ENCODE measurements at regions not wholly inside any gene's neighbourhood (a gene's known extent, or its start where the extent isn't known, plus 50 kb on each side); places are given as distances from the start of the nearest gene placed in this dataset.
"Not testable (repeated sequence)": the region's sequence is repeated elsewhere in the genome, so short reads cannot be mapped to it uniquely, and the experiment has no call there.

- no peak for ATAC-seq (ENCODE audit: low read depth in 2 of 2)
- Mint-ChIP-seq H3K36me3 (no peaks in the 10 kb centered on the region), H3K4me1 (no peaks in the 10 kb centered on the region), H3K9me3 (peaks cover 0 to 3% (median 0%) of the 10 kb centered on the region in 7 donors), H3K4me3 (no peak overlapping the region), H3K27ac (no peak overlapping the region), H3K27me3 (peaks cover 0 to 7% (median 0%) of the 10 kb centered on the region in 3 donors)
- DNase-seq = no peak
Observed at GRCh38 chr2:106339609-106340008, 128.6 kb downstream of the RGPD3 start.

DNA sequence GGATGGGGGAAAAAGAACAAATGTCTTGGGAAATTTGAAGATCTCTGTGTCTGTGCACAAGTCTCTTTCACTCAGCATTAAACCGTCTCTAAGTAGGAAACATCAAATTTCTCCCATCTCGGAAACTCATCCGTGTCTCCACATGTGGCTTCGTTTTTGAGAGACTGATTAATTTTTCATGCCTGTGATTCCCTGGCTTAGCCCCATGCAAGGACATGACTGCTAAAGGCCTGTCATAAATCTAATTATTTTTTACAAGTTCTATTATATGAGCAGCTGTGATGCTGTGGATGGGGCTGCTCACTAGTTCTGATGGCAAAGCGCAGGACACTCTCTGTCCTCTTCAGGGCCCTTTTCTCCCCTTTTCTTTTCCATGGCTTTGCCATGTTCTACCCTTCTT, 129.1 kb downstream of the RGPD3 start:
- no peaks in the 10 kb centered on the region for H3K4me1 Mint-ChIP-seq
- ATAC-seq (ENCODE audit: low read depth in 2 of 2) (no peak), DNase-seq (no peak)
- H3K27ac Mint-ChIP-seq = no peak overlapping the region
- no peak overlapping the region for H3K4me3 Mint-ChIP-seq
- peaks cover 0 to 3% (median 0%) of the 10 kb centered on the region in 7 donors for H3K9me3 Mint-ChIP-seq
- peaks cover 0 to 7% (median 0%) of the 10 kb centered on the region in 3 donors for H3K27me3 Mint-ChIP-seq
- no peaks in the 10 kb centered on the region for H3K36me3 Mint-ChIP-seq

DNA sequence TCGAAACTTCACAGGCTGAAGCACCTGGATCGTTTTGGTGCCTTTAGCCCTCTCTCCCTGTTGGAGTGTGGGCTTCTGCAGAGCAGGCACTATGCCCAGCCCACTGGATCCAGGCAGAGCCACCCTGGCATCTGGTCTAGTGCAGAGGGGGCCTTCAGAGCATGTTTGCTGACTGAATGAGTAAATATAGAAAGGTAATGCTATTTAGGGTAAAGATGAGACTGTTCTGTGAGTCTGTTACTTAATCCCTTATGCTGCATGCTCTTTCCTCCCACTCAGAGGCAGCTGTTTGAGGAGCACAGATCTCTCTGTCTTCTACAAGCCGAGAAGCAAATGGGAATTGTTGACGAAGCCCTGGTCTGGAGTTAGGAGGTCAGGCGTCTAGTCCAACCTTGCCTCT, 130.2 kb downstream of the RGPD3 start:
- no peaks in the 10 kb centered on the region for H3K4me1 Mint-ChIP-seq
- no peak overlapping the region for H3K4me3 Mint-ChIP-seq
- no peaks in the 10 kb centered on the region for H3K36me3 Mint-ChIP-seq
- ATAC-seq (ENCODE audit: low read depth in 2 of 2) = no peak
- DNase-seq = no peak
- peaks cover 0 to 7% (median 0%) of the 10 kb centered on the region in 3 donors for H3K27me3 Mint-ChIP-seq
- no peak overlapping the region for H3K27ac Mint-ChIP-seq
- H3K9me3 Mint-ChIP-seq = peaks cover 0 to 2% (median 0%) of the 10 kb centered on the region in 7 donors

DNA sequence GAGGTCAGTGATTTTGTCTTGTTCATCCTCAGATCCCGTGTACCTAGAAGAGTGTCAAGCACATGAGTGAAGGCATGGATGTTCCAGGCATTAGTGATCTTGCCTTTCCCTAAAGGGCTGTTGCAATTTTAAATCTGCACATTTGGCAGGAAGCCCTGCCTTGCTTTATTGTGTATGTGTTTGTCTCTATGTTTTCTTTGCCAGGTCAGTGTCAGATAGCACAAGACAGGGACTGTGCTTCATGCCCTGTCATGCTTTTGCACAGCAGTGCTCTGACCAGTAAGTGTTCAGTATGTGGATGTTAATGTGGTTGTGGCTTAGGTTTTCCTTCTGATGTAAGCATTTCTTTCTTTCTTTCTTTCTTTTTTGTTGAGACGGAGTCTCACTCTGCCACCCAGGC, 131.5 kb downstream of the RGPD3 start:
- H3K4me1 Mint-ChIP-seq = no peaks in the 10 kb centered on the region
- no peak overlapping the region for H3K27ac Mint-ChIP-seq
- DNase-seq (no peak), ATAC-seq (ENCODE audit: low read depth in 2 of 2) (no peak)
- peaks cover 0 to 7% (median 0%) of the 10 kb centered on the region in 3 donors for H3K27me3 Mint-ChIP-seq
- no peak overlapping the region for H3K4me3 Mint-ChIP-seq
- no peaks in the 10 kb centered on the region for H3K36me3 Mint-ChIP-seq
- H3K9me3 Mint-ChIP-seq = peaks cover 0 to 2% (median 0%) of the 10 kb centered on the region in 7 donors

GRCh38 chr2:106336108-106336507, 132.1 kb downstream of the RGPD3 start:
- Mint-ChIP-seq H3K9me3 (peaks cover 0 to 2% (median 0%) of the 10 kb centered on the region in 7 donors), H3K27me3 (peaks cover 0 to 7% (median 0%) of the 10 kb centered on the region in 3 donors), H3K4me1 (no peaks in the 10 kb centered on the region), H3K36me3 (no peaks in the 10 kb centered on the region), H3K4me3 (no peak overlapping the region), H3K27ac (no peak overlapping the region)
- DNase-seq = no peak
- no peak for ATAC-seq (ENCODE audit: low read depth in 2 of 2)

DNA sequence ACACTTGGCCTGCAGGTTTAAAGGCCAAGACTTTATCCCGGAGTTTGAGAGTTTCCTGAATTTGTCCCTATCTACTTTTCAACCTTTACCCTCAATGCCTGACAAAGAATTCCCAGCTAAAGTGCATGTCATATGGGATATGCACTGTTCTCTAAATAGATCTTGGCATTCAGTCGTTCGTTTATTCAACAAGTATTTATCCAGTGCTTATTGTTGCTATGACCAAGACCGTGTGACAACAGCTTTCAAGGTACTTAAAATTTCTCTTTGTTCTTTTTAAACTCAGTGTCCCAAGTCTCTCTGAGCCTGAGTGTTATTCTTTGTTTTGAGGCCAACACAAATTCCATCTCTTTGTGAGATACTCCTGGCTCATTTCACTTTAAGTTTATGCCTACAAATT, 133.4 kb downstream of the RGPD3 start:
- no peak overlapping the region for H3K27ac Mint-ChIP-seq
- peaks cover 0 to 7% (median 0%) of the 10 kb centered on the region in 3 donors for H3K27me3 Mint-ChIP-seq
- no peak for DNase-seq
- no peaks in the 10 kb centered on the region for H3K4me1 Mint-ChIP-seq
- no peak for ATAC-seq (ENCODE audit: low read depth in 2 of 2)
- peaks cover 0 to 2% (median 0%) of the 10 kb centered on the region in 7 donors for H3K9me3 Mint-ChIP-seq
- no peak overlapping the region for H3K4me3 Mint-ChIP-seq
- no peaks in the 10 kb centered on the region for H3K36me3 Mint-ChIP-seq

DNA sequence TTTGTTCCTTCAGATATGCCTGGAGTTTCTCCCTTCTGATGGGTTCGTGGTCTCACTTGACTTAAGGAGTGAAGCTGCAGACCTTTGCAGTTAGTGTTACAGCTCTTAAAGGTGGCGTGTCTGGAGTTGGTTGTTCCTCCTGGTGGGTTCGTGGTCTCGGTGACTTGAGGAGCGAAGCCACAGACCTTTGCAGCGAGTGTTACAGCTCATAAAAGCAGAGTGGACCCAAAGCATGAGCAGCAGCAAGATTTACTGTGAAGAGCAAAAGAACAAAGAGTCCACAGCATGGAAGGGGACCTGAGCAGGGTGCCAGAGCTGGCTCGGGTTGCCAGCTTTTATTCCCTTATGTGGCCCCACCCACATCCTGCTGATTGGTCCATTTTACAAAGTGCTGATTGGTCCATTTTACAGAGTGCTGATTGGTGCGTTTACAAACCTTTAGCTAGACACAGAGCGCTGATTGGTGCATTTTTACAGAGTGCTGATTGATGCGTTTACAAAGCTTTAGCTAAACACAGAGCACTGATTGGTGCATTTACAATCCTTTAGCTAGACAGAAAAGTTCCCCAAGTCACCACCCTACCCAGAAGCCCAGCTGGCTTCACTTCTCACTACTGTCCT, 134.8 kb downstream of the RGPD3 start:
- H3K27me3 Mint-ChIP-seq; H3K4me1 Mint-ChIP-seq; DNase-seq; H3K36me3 Mint-ChIP-seq; ATAC-seq (ENCODE audit: low read depth in 2 of 2); H3K9me3 Mint-ChIP-seq; H3K4me3 Mint-ChIP-seq: not testable (repeated sequence)
- peak overlapping the region in 1 of 6 donors; percentile 27 for H3K27ac Mint-ChIP-seq

GRCh38 chr2:106332054-106332453, 136.2 kb downstream of the RGPD3 start:
- Mint-ChIP-seq H3K36me3 (no peaks in the 10 kb centered on the region), H3K4me1 (no peaks in the 10 kb centered on the region), H3K27ac (peak overlapping the region in 1 of 6 donors; percentile 23), H3K4me3 (no peak overlapping the region), H3K9me3 (peaks cover 0 to 2% (median 0%) of the 10 kb centered on the region in 7 donors), H3K27me3 (no peaks in the 10 kb centered on the region)
- no peak for ATAC-seq (ENCODE audit: low read depth in 2 of 2)
- no peak for DNase-seq

DNA sequence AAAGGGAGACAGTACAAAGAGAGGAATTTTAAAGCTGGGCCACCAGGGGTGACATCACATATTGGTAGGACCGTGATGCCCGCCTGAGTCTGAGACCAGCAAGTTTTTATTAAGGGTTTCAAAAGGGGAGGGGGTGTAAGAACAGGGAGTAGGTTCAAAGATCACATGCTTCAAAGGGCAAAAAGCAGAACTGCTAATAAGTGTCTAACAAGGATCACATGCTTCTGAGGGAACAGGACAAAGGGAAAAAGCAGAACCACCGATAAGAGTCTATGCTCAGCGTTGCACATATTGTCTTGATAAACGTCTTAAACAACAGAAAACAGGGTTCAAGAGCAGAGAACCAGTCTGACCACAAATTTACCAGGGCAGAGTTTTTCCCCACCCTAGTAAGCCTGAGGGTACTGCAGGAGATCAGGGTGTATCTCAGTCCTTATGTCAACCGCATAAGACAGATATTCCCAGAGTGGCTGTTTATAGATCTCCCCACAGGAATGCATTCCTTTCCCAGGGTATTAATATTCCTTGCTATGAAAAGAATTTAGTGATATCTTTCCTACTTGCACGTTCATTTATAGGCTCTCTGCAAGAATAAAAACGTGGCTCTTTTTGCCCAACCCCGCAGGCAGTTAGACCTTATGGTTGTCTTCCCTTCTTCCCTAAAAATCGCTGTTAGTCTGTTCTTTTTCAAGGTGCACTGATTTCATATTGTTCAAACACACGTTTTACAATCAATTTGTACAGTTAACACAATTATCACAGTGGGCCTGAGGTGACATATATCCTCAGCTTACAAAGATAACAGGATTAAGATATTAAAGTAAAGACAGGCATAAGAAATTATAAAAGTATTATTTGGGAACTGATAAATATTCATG, 136.5 kb upstream of the UXS1 start:
- not testable (repeated sequence) for ATAC-seq (ENCODE audit: low read depth in 2 of 2); H3K27ac Mint-ChIP-seq; DNase-seq

DNA sequence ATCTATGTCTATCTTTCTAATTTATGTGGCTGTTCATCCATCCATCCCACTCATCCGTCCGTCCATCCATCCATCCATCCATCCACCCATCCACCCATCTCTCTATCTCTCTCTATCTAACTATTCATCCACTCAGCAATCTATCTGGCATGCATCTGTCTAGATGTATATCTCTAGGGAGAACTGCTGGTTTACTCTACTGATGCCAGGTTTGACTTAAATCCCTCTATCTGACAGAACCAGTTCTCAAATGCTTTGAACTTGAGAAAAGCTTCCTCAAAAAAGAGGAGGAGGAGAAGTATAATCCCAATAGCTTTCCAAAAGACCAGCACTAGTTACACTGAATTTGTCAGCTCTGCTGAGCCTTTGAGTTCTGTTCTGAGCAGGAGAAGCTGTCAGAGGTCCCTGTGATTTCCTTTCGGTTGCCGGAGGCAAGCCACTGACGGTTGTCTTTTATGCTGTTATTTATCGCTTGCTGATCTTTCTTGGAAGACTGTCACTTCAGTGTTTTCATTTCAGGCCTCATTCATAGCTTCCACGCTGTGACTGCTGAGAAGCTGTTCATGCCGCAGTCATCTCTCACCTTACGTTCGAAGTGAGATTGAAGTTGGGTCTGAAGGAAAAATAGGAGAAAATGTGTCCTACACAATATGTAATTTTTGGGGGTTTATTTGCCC, 129.4 kb upstream of the UXS1 start:
- DNase-seq = no peak
- Mint-ChIP-seq H3K36me3 (no peaks in the 10 kb centered on the region), H3K9me3 (peaks cover 0 to 7% (median 1%) of the 10 kb centered on the region in 7 donors), H3K4me3 (no peak overlapping the region), H3K27ac (no peak overlapping the region), H3K4me1 (no peaks in the 10 kb centered on the region), H3K27me3 (peaks cover 8 to 12% (median 8%) of the 10 kb centered on the region in 3 donors)
- no peak for ATAC-seq (ENCODE audit: low read depth in 2 of 2)

More for the DNA sequence above, 136.5 kb upstream of the UXS1 start:
- H3K4me3 Mint-ChIP-seq, H3K27me3 Mint-ChIP-seq, H3K4me1 Mint-ChIP-seq, H3K9me3 Mint-ChIP-seq, H3K36me3 Mint-ChIP-seq: not testable (repeated sequence)

DNA sequence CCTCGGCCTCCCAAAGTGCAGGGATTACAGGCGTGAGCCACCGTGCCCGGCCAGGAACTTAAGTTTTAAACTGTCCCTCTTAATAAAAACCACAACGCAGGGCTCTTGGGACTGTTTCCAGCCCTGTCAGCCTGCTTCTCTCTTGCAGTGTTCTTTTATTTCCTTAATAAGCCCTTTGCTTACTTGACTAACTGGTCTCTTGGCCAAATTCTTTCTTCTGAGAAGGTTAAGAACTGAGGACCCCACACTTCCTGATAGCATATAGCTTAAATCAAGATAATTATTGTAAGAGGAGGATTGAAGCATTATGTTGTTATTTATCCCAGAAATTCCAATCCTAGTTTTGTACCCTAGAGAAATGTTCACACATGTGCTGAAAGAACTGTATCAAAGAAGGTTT, 128.2 kb upstream of the UXS1 start:
- ATAC-seq (ENCODE audit: low read depth in 2 of 2) = no peak
- peaks cover 8 to 12% (median 8%) of the 10 kb centered on the region in 3 donors for H3K27me3 Mint-ChIP-seq
- H3K36me3 Mint-ChIP-seq = no peaks in the 10 kb centered on the region
- no peak overlapping the region for H3K27ac Mint-ChIP-seq
- H3K4me3 Mint-ChIP-seq = no peak overlapping the region
- DNase-seq = no peak
- H3K9me3 Mint-ChIP-seq = peaks cover 0 to 7% (median 1%) of the 10 kb centered on the region in 7 donors
- H3K4me1 Mint-ChIP-seq = no peaks in the 10 kb centered on the region

DNA sequence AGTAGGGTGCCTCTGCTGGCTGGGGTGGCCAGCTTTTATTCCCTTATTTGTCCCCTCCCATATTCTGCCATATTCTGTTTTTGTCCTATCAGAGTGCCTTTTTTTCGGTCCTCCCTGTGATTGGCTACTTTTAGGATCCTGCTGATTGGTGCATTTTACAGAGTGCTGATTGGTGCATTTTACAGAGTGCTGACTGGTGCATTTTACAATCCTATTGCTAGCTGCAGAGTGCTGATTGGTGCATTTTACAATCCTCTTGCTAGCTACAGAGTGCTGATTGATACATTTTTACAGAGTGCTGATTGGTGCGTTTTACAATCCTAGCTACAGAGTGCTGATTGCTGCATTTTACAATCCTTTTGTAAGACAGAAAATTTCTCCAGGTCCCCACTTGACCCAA, 126.3 kb upstream of the UXS1 start:
- H3K9me3 Mint-ChIP-seq; H3K36me3 Mint-ChIP-seq; DNase-seq; H3K4me3 Mint-ChIP-seq; ATAC-seq (ENCODE audit: low read depth in 2 of 2); H3K4me1 Mint-ChIP-seq: not testable (repeated sequence)
- peaks cover 8 to 12% (median 8%) of the 10 kb centered on the region in 3 donors for H3K27me3 Mint-ChIP-seq
- peak overlapping the region in 1 of 6 donors; percentile 34 for H3K27ac Mint-ChIP-seq

GRCh38 chr2:106316915-106317314, 122.8 kb upstream of the UXS1 start:
- Mint-ChIP-seq H3K27me3 (no peaks in the 10 kb centered on the region), H3K4me1 (no peaks in the 10 kb centered on the region), H3K4me3 (no peak overlapping the region), H3K36me3 (no peaks in the 10 kb centered on the region), H3K9me3 (peaks cover 0 to 7% (median 1%) of the 10 kb centered on the region in 7 donors), H3K27ac (no peak overlapping the region)
- DNase-seq (no peak), ATAC-seq (ENCODE audit: low read depth in 2 of 2) (no peak)
